ENCODE measurements at regions not wholly inside any gene's neighbourhood (a gene's known extent, or its start where the extent isn't known, plus 50 kb on each side); places are given as distances from the start of the nearest gene placed in this dataset.

- Histone ChIP-seq H3K27ac (no peak overlapping the region), H3K36me3 (no peaks in the 10 kb centered on the region), H3K4me1 (no peaks in the 10 kb centered on the region), H3K9me3 (peaks cover 0 to 9% (median 0%) of the 10 kb centered on the region in 12 donors), H3K4me3 (no peak overlapping the region), H3K27me3 (no peaks in the 10 kb centered on the region)
- DNase-seq (no peak), ATAC-seq (no peak)
- intact Hi-C loops (cut with DNase I) = no loop called here
- 74 to 84% (median 80%) methylated on average over 1 of the region's 1 CpG for WGBS, 4 donors
- TF ChIP-seq POLR2A (IDR thresholded peaks at IDR 0.05) (no peak), CTCF (IDR thresholded peaks at IDR 0.05) (no peak)
Observed at GRCh38 chr14:84783511-84783910, 746.4 kb upstream of the FLRT2 start.

GRCh38 chr14:84785996-84786395 lies 743.9 kb upstream of the FLRT2 start:
- ATAC-seq = no peak
- H3K4me3 ChIP-seq = no peak overlapping the region
- no peak for DNase-seq
- no peaks in the 10 kb centered on the region for H3K4me1 ChIP-seq
- intact Hi-C loops (cut with DNase I) = no loop called here
- no peak overlapping the region for H3K27ac ChIP-seq
- H3K27me3 ChIP-seq = no peaks in the 10 kb centered on the region
- no peaks in the 10 kb centered on the region for H3K36me3 ChIP-seq
- H3K9me3 ChIP-seq = peaks cover 0 to 9% (median 0%) of the 10 kb centered on the region in 12 donors
- no peak for TF ChIP-seq CTCF (IDR thresholded peaks at IDR 0.05)
- no peak for TF ChIP-seq POLR2A (IDR thresholded peaks at IDR 0.05)

GRCh38 chr14:84789012-84789411 lies 740.9 kb upstream of the FLRT2 start:
- no peak for TF ChIP-seq CTCF (IDR thresholded peaks at IDR 0.05)
- no peak for TF ChIP-seq POLR2A (IDR thresholded peaks at IDR 0.05)
- intact Hi-C loops (cut with DNase I) = no loop called here

GRCh38 chr14:84792722-84793410 lies 737.1 kb upstream of the FLRT2 start:
- Histone ChIP-seq H3K27ac (no peak overlapping the region), H3K4me1 (no peaks in the 10 kb centered on the region), H3K36me3 (no peaks in the 10 kb centered on the region), H3K27me3 (no peaks in the 10 kb centered on the region), H3K4me3 (no peak overlapping the region), H3K9me3 (no peaks in the 10 kb centered on the region)
- TF ChIP-seq POLR2A (IDR thresholded peaks at IDR 0.05) (no peak), CTCF (IDR thresholded peaks at IDR 0.05) (no peak)
- 69 to 77% (median 72%) methylated on average over 4 of the region's 4 CpGs for WGBS, 4 donors
- no peak for ATAC-seq
- intact Hi-C loops (cut with DNase I) = no loop called here
- no peak for DNase-seq

More at GRCh38 chr14:84789012-84789411, 740.9 kb upstream of the FLRT2 start:
- Histone ChIP-seq H3K27me3 (no peaks in the 10 kb centered on the region), H3K4me1 (no peaks in the 10 kb centered on the region), H3K36me3 (no peaks in the 10 kb centered on the region), H3K4me3 (no peak overlapping the region), H3K27ac (no peak overlapping the region), H3K9me3 (no peaks in the 10 kb centered on the region)
- DNase-seq (no peak), ATAC-seq (no peak)
- WGBS, 4 donors = 91 to 100% (median 94%) methylated on average over 1 of the region's 1 CpG
